NCI-H146 treated with DMSO at 0.1 percent for 48 hours (cell line): ENCODE measurements at regions not wholly inside any gene's neighbourhood (a gene's known extent, or its start where the extent isn't known, plus 50 kb on each side); places are given as distances from the start of the nearest gene placed in this dataset.
"Not testable (repeated sequence)": the region's sequence is repeated elsewhere in the genome, so short reads cannot be mapped to it uniquely, and the experiment has no call there.

ENCODE experiments used
- DNase-seq: peaks from one replicate; lab custom pipeline; 2025; ENCODE audit not compliant: unreplicated experiment; lab: John Stamatoyannopoulos, UW

- DNase-seq = no peak
Observed at GRCh38 chr11:115606498-115607220, 102.4 kb upstream of the CADM1 start.

GRCh38 chr11:115605871-115606497 lies 101.8 kb upstream of the CADM1 start:
- no peak for DNase-seq

GRCh38 chr11:115605397-115605796 lies 101.2 kb upstream of the CADM1 start:
- not testable (repeated sequence) for DNase-seq

GRCh38 chr11:115599125-115599524 lies 94.9 kb upstream of the CADM1 start:
- no peak for DNase-seq

- no peak for DNase-seq
Observed at GRCh38 chr11:115598257-115598901, 94.2 kb upstream of the CADM1 start.

- DNase-seq = peak; percentile 15
Observed at GRCh38 chr11:115591380-115591779, 87.2 kb upstream of the CADM1 start.

DNA sequence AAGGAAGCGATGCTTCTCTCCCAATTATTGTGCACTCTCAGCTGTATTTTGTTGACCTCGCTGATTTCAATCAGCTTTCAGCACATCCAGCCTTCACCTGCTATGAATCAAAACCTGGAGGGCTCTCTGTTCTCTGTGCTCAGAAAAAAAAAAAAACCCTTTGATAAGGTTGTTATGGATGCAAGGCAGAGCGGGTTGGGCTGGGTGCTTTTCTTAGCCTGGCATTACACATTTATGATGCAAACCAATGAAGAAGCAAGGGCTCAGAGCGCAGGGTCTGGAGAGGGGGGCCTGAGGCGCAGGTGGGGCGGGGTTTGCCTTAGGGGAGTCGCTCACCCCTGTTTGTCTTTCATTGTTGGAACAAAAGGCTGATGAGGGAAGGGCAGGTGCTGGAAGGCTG lies 86.0 kb upstream of the CADM1 start:
- DNase-seq = peak; percentile 97

DNA sequence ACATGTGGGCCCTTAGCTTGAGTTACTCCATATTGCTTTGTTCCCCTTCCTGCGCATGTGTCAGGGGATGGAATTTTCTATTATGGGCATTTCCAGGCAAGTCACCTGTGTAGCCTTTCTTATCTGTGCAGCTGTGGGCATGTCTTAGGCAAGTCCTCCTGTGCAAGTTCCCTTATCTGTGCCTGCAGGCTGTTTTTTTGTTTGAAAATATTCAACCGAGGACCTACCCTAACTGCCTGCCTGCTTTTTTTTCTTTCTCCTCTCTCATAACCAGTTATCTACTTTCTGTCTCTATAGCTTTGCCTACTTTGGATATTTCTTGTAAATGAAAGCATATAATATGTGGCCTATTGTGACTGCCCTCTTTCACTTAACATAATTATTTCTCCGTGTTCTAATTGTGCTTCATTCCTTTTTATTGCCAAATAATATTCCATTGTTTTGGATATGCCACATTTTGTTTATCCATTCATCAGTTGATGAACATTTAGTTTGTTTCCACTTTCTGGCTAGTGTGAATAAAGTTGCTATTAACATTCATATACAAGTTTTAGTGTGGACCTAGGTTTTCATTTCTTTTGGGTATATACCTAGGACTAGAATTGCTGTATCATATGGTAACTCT lies 83.6 kb upstream of the CADM1 start:
- DNase-seq = no peak

DNA sequence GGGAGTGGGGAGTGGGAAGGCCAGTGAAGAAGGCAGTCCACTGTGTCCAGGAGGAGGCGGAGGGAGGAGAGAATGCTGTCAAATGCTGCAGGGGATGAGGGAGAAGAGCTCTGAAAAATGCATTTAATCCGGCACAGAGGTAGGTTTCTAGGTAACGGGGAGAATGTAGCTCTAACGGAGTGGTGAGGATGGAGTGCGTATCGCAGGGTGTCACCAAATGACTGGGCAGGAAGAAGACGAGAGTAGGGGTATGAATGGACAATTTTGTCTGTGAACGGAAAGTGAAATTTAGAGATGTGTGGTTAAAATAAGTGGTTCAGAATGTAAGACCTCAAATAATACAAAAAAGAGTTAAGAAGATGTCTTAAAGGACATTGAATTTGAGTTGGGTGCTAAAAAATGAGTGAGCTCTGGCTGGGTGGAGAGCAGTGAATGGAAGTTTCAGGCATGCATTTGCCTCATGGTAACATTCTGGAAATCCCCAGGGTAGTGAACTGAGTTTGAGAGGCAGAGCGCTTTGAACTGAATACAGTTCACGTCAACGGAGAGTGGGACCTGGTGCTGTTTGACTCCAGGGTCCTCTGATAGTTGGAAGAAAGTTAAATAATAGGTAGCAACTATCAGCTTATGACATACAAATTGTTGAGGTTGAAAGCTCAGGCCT lies 81.3 kb upstream of the CADM1 start:
- no peak for DNase-seq

DNA sequence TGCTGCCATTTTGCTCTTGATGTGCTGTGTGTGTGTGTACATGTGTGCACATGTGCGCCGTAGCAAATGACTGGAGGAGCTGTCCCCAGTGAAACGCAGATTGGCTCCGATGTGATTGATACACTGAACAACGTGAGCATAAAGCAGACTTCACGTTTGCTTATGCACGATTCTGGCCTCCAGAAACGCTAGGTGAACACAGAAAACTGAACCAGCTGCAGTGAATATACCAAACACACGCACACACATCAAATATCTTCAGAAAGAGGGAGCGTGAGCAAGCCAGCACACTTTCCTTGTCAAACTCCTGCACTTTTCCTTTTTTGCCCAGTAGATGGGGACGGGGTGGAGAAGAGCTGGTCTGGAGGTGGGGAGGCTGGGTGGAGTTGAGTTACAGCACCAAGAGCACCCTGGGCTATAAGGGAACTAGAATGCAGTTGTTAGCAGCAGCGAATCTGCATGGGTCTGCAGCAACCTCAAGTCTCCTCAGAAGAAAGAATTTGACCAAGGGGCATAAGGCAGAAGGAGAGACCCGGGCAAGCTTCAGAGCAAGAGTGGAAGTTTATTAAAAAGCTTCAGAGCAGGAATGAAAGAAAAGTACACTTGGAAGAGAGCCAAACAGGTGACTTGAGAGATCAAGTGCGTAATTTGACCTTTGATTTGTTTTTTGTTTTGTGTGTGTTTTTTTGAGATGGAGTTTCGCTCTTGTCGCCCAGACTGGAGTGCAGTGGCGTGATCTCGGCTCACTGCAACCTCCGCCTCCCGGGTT lies 77.8 kb upstream of the CADM1 start:
- DNase-seq = peak; percentile 78

- DNase-seq = peak; percentile 69
Observed at GRCh38 chr11:115580927-115581680, 76.9 kb upstream of the CADM1 start.

DNA sequence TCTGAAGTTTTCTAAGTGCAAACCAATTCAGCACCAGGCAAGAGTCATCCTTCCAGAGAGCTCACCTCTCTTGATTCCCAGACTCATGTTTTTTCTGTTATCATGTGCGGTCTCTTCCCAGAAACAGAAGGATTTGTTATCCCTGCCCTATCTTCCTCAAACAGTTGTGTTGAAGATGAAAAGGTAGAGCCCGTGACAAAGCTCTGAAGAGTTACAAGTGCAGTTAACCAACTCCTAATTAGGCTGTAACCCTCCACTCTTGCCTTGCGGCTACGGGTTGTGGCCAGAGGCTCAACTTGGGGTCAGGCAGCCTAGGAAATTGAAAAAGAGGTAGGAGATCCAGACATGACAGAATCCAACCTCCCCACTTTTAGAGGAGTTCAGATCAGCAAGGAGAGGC lies 76.2 kb upstream of the CADM1 start:
- DNase-seq = no peak

DNA sequence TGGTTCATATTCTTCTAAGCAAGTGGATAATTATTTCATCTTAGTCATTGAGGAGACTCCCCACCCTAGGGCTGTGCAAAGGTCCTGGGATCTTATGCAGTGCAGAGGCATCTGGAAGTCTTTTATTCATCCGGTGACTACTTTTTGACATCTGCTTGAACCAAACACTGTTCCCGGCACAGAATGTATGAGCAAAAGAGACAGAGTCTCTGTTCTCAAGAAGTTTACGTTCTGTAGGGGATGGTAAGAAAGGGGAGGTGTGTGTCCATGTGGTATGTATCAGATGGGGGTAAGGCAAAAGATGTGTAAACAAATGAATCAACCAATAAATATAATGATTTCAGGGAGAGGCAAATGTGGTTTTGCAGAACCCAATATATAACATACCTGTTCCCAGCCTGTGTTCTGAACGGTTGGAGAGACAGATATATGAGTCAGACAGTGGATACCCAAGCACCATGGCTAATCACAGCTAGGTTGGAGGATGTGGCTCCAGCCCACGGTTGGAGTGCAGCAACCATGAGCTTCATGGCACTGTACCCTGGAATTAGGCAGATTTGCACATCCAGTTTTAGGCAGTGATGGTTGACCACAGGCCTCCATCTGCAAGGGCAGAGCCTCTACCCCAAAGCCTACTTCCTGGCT lies 75.1 kb upstream of the CADM1 start:
- DNase-seq = no peak

DNA sequence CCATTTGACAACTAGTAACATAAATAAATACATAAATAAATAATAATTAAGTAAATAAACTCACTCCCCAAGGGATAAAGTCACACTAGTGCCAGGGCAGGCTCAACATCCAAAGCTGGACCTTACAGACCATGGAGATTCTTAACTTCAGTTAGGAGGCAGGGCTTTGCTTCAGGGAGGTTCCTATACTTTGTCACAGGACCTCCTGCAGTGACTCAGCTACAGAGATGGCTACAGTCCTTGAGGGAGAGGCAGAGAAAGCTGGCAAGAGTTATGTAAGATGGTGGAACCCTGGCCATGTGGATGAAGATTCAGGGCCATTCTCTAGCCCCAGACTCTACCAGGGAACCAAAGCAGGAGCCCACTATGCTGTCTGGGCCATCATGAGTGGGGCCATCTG lies 74.1 kb upstream of the CADM1 start:
- DNase-seq = no peak

DNA sequence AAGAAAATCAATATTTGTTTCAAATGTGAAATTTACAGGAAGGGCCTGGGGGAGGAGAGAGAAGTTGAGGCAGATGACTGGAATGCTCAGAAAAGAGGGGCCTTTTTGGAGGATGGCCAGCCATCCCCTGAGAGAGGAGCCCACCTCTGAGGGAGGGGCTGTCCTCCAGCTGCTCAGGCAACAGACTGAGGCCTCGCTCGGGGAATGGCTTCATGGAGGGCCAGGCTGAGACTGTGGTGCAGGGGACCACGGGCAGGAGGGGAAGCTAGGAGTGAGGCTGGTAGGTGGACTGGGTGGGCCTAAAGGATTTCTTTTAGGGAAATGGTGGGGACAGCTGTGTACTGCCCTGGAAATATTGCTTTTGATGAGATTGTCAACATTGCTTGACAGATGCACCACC lies 73.5 kb upstream of the CADM1 start:
- DNase-seq = no peak

DNA sequence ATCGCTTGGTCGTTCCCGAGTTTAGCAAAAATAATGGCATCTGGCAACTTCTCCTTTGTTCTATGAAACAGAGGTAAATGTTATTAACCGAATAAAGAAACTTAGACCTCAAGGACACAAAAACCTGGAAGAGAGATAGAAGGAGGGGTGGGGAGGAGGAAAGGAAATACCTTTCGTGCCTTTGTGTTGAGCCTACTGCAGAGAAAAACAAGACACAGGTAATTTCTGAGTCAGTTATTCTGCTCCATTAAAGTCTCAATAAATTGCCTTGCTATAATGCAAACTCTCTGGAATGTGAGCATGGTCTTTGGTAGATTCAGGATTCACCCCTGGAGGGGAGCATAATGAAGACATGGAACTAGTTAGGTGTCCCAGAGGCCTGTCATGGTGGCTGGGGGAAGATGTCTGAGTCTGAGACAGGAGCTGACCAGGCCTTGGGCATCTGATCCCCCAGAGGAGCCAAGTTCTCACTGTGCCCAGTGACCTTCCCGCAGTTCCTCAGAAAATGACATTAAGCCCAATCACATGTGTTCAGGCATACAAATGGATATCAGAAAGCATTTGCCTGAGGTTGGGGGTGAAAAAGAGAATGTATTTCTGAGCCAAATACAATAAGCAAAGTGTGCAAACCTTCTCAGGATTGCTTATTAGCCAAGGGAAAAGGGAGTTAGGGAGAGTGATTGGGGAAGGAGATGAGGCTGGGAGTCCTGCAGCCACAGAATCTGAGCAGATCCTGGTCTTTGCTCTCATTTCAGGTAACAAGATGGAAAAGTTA lies 72.6 kb upstream of the CADM1 start:
- DNase-seq = no peak

GRCh38 chr11:115572551-115572950 lies 68.3 kb upstream of the CADM1 start:
- no peak for DNase-seq

GRCh38 chr11:115566180-115566764 lies 62.1 kb upstream of the CADM1 start:
- no peak for DNase-seq
